ENCODE measurements at regions not wholly inside any gene's neighbourhood (a gene's known extent, or its start where the extent isn't known, plus 50 kb on each side); places are given as distances from the start of the nearest gene placed in this dataset.

- TF ChIP-seq CTCF (IDR thresholded peaks at IDR 0.05; ENCODE audit: low read depth, low read length, poor library complexity, severe bottlenecking) (no peak), EZH2phosphoT487 (IDR thresholded peaks at IDR 0.05; ENCODE audit: borderline replicate concordance, low read length) (no peak)
Measured at GRCh38 chr22:47748271-47748670, 985.8 kb downstream of the TBC1D22A start.
